ENCODE measurements at regions not wholly inside any gene's neighbourhood (a gene's known extent, or its start where the extent isn't known, plus 50 kb on each side); places are given as distances from the start of the nearest gene placed in this dataset.

- in situ Hi-C loops (cut with HindIII; ENCODE audit: low pct_ligation_motif_present, low sequenced_read_pairs) = no loop called here
- no peak overlapping the region for H3K27ac ChIP-seq
- TF ChIP-seq CTCF (IDR thresholded peaks at IDR 0.05; ENCODE audit: low read depth, low read length, missing control alignments) = no peak
- H3K27me3 ChIP-seq (replicated peaks) = no peaks in the 10 kb centered on the region
- H3K4me3 ChIP-seq (ENCODE audit: low read depth, low read length) = no peak overlapping the region
- DNase-seq = no peak
- no peaks in the 10 kb centered on the region for H3K36me3 ChIP-seq (replicated peaks)
These were observed 385.5 kb upstream of the TSHZ2 start for GRCh38 chr20:52586660-52587059.

- Histone ChIP-seq H3K27ac (no peak overlapping the region), H3K27me3 (replicated peaks) (no peaks in the 10 kb centered on the region), H3K4me3 (ENCODE audit: low read depth, low read length) (no peak overlapping the region), H3K36me3 (replicated peaks) (no peaks in the 10 kb centered on the region)
- no peak for DNase-seq
- no peak for TF ChIP-seq CTCF (IDR thresholded peaks at IDR 0.05; ENCODE audit: low read depth, low read length, missing control alignments)
- in situ Hi-C loops (cut with HindIII; ENCODE audit: low pct_ligation_motif_present, low sequenced_read_pairs) = no loop called here
These were observed 386.8 kb upstream of the TSHZ2 start for GRCh38 chr20:52585333-52585732.

GRCh38 chr20:52578559-52578958 is 387.0 kb upstream of the ZFP64 start:
- H3K36me3 ChIP-seq (replicated peaks) = no peaks in the 10 kb centered on the region
- no peaks in the 10 kb centered on the region for H3K27me3 ChIP-seq (replicated peaks)
- in situ Hi-C loops (cut with HindIII; ENCODE audit: low pct_ligation_motif_present, low sequenced_read_pairs) = no loop called here
- H3K4me3 ChIP-seq (ENCODE audit: low read depth, low read length) = no peak overlapping the region
- no peak overlapping the region for H3K27ac ChIP-seq
- no peak for DNase-seq
- TF ChIP-seq CTCF (IDR thresholded peaks at IDR 0.05; ENCODE audit: low read depth, low read length, missing control alignments) = no peak

- Histone ChIP-seq H3K27me3 (replicated peaks) (no peaks in the 10 kb centered on the region), H3K36me3 (replicated peaks) (no peaks in the 10 kb centered on the region), H3K4me3 (ENCODE audit: low read depth, low read length) (no peak overlapping the region), H3K27ac (no peak overlapping the region)
- in situ Hi-C loops (cut with HindIII; ENCODE audit: low pct_ligation_motif_present, low sequenced_read_pairs) = no loop called here
- DNase-seq = no peak
- no peak for TF ChIP-seq CTCF (IDR thresholded peaks at IDR 0.05; ENCODE audit: low read depth, low read length, missing control alignments)
These were observed 386.1 kb upstream of the ZFP64 start for GRCh38 chr20:52577696-52578095.

- Histone ChIP-seq H3K4me3 (ENCODE audit: low read depth, low read length) (no peak overlapping the region), H3K27me3 (replicated peaks) (no peaks in the 10 kb centered on the region), H3K36me3 (replicated peaks) (no peaks in the 10 kb centered on the region), H3K27ac (no peak overlapping the region)
- in situ Hi-C loops (cut with HindIII; ENCODE audit: low pct_ligation_motif_present, low sequenced_read_pairs) = no loop called here
- no peak for TF ChIP-seq CTCF (IDR thresholded peaks at IDR 0.05; ENCODE audit: low read depth, low read length, missing control alignments)
- DNase-seq = no peak
These were observed 381.1 kb upstream of the ZFP64 start for GRCh38 chr20:52572687-52573086.

GRCh38 chr20:52569201-52569600 is 377.6 kb upstream of the ZFP64 start:
- H3K27ac ChIP-seq = no peak overlapping the region
- no peak for TF ChIP-seq CTCF (IDR thresholded peaks at IDR 0.05; ENCODE audit: low read depth, low read length, missing control alignments)
- no peak overlapping the region for H3K4me3 ChIP-seq (ENCODE audit: low read depth, low read length)
- in situ Hi-C loops (cut with HindIII; ENCODE audit: low pct_ligation_motif_present, low sequenced_read_pairs) = no loop called here
- DNase-seq = no peak
- no peaks in the 10 kb centered on the region for H3K27me3 ChIP-seq (replicated peaks)
- H3K36me3 ChIP-seq (replicated peaks) = no peaks in the 10 kb centered on the region

All from brain microvascular endothelial cell (primary cell).